Activated effector memory CD4-positive, alpha-beta T cell treated with anti-CD3 and anti-CD28 coated beads, Interleukin-2, amount 50 U/mL, for 16 hours (primary cell): ENCODE measurements at regions not wholly inside any gene's neighbourhood (a gene's known extent, or its start where the extent isn't known, plus 50 kb on each side); places are given as distances from the start of the nearest gene placed in this dataset.
A peak's percentile ranks its signal among the peaks of the same experiment; 100 is the strongest.

Source experiments
- DNase-seq: peaks from one replicate; pipeline ENCODE4 v3.0.0-alpha.2; 2020

- DNase-seq: no peak
These were observed 615.9 kb downstream of the VRK1 start for GRCh38 chr14:97413022-97413539.

- DNase-seq: no peak
These were observed 617.0 kb downstream of the VRK1 start for GRCh38 chr14:97413966-97414717.

- no peak for DNase-seq
These were observed 617.5 kb downstream of the VRK1 start for GRCh38 chr14:97414718-97415098.

- no peak for DNase-seq
These were observed 618.7 kb downstream of the VRK1 start for GRCh38 chr14:97415907-97416306.

- DNase-seq: no peak
These were observed 619.4 kb downstream of the VRK1 start for GRCh38 chr14:97416550-97416949.

- no peak for DNase-seq
These were observed 620.1 kb downstream of the VRK1 start for GRCh38 chr14:97417331-97417730.

- no peak for DNase-seq
These were observed 623.0 kb downstream of the VRK1 start for GRCh38 chr14:97420211-97420610.

- no peak for DNase-seq
These were observed 629.6 kb downstream of the VRK1 start for GRCh38 chr14:97426776-97427175.

- no peak for DNase-seq
These were observed 631.7 kb downstream of the VRK1 start for GRCh38 chr14:97428808-97429440.

GRCh38 chr14:97432586-97432985 lies 635.4 kb downstream of the VRK1 start:
- DNase-seq: no peak

- no peak for DNase-seq
These were observed 644.7 kb downstream of the VRK1 start for GRCh38 chr14:97441740-97442362.

GRCh38 chr14:97442363-97442762 lies 645.2 kb downstream of the VRK1 start:
- peak; percentile 71 for DNase-seq

GRCh38 chr14:97443412-97443811 lies 646.2 kb downstream of the VRK1 start:
- DNase-seq: no peak

GRCh38 chr14:97444248-97444647 lies 647.1 kb downstream of the VRK1 start:
- DNase-seq: no peak

- no peak for DNase-seq
These were observed 648.2 kb downstream of the VRK1 start for GRCh38 chr14:97445367-97445766.

GRCh38 chr14:97446087-97446486 lies 648.9 kb downstream of the VRK1 start:
- no peak for DNase-seq

- DNase-seq: no peak
These were observed 655.1 kb downstream of the VRK1 start for GRCh38 chr14:97452314-97452713.

- no peak for DNase-seq
These were observed 656.8 kb downstream of the VRK1 start for GRCh38 chr14:97453991-97454390.

- no peak for DNase-seq
These were observed 659.3 kb downstream of the VRK1 start for GRCh38 chr14:97456462-97456861.

- DNase-seq: peak; percentile 86
These were observed 659.8 kb downstream of the VRK1 start for GRCh38 chr14:97456958-97457357.

- DNase-seq: no peak
These were observed 660.4 kb downstream of the VRK1 start for GRCh38 chr14:97457575-97458085.

- no peak for DNase-seq
These were observed 661.1 kb downstream of the VRK1 start for GRCh38 chr14:97458255-97458654.

- DNase-seq: peak; percentile 92
These were observed 661.7 kb downstream of the VRK1 start for GRCh38 chr14:97458661-97459579.
